NCI-H526 (cell line): ENCODE measurements at regions not wholly inside any gene's neighbourhood (a gene's known extent, or its start where the extent isn't known, plus 50 kb on each side); places are given as distances from the start of the nearest gene placed in this dataset.
"Not testable (repeated sequence)": the region's sequence is repeated elsewhere in the genome, so short reads cannot be mapped to it uniquely, and the experiment has no call there.

Experiments
- DNase-seq, 2 experiments: peaks; one replicate each; lab custom pipeline; 2025; lab: John Stamatoyannopoulos, UW

DNA sequence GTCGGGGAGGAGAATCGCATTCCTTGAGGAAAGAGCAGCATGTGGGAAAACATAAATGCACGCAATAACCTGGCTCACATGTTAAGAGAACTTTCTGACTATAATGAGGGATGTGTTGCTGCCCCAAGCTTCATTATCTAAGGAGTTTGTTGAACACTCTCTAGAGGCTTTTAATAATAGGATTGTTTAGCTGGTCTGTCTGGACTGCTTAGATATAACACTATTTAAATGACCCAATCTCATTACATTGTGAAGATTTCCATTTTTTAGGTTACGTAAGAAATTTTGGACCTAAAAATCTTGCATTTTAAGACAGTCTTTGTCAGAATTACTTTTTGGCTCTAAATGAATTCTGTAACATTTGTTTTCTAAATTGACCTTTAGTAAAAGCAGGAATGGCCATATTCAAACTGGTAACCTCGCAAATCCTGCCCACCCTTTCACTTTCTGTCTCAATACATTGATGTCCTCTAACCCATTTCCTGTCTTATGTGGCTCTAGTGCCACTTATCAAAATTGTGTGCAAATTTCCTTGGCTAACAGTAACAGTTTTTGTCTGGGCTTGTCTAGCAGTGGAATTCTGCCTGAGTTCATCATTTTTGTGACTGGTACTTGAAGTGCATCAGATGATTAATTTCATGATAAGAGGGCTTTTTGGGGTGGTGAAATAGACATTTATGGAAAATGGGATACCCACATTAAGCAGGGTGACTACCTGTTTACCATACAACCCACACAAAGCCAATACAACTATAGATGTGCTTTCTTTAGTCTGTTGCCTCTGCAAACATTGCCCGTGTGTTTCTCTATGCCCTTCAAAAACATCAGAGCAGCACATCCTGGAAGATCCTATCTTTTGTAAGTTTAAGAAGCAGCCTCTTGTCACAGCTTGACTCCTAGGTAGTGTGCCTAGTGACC is 61.6 kb upstream of the IKBKE start:
- DNase-seq = not testable (repeated sequence)

DNA sequence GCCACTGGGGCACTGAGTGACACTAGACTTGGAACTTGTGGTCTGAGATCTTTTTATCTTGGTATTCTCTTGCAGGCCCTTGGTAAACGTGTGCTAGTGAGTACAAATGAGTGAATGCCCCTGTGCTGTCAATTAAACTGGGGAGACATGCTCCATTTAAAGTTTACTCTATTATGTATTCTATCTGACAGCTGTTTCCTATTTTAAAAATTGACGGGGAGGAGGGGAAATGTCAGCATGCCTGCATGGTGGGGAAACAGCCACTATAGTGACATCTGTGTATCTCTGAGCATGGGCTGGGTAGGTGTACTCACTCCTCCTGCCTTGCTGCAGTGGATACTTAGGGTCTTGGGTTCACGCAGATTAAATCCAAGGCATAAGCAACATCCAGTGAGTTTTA is 59.0 kb upstream of the IKBKE start:
- DNase-seq = no peak

DNA sequence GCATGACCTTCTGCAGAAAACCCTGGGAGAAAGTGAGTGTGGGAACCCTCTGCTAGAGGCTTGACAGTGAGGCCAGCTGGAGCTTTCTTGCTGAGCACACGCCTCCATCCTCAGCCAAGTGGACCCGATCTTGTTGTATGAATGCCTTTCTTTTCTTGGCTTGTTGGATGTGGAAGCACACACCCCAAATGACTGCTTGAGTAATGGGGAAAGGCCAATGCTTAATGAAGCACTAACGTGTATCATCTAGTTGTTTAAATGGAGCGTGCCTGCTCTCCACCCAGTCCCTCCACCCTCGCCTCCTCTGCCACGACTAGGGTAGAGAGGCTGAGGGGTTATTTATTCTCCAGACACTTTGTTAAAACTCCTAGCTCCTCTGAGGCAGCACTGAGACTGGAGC is 54.3 kb upstream of the IKBKE start:
- DNase-seq = no peak

DNA sequence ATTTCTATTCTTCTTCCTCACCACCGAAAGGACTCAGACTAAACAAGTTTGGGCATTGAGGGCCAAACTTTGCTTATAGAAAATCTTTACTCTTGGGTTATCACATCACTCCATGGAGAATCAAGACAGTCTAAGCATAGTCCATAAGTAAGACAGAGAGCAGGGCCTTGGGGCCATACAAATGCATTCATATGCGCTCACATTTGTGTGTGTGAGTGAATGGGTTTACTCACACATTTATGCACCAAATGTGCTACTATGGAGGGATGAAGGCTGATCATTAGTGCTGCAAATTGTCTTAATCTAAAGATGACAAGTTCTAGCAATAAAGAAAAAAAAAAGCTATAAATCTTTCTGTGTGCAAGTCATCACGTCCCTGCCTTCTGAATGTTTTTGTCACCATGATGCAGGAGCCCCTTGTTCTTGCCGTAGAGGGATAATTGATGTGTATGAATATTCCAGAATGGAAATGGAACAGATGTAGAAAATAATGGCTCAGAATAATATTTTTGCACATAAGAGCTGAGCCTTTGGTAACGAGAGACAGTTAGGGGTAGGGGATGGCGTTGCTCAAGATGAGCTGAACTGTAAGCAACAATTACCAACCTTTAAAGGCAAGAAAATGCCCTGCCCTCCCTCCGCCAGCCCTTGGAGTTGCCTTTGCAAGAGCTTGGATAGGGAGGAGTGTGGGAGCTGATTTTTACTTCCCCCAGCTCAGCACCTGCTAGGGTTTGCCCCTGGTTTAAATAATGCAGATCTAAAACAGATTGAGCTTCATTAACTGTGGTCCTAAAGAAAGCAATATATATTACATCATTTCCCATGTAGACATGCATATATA is 52.3 kb upstream of the IKBKE start:
- DNase-seq = no peak

DNA sequence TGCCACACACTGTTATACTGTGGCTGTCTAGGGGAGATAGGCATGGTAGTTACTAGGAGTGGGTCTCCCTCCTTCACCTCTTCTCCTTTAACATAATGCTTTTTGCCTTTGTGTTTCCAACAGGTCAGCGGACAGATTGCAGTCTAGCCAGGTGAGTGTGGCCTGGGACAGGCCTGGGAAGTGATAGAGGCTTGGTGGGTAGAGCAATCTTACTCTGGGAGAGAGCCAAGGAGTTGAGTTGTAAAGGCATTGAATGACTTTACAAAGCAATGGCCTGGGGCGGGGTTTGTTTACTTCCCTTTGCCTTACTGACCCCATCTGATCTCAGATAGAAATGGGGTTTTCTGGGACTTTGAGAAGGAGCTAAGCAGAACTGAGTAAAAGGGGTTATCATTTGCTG is 51.0 kb upstream of the IKBKE start:
- no peak for DNase-seq

DNA sequence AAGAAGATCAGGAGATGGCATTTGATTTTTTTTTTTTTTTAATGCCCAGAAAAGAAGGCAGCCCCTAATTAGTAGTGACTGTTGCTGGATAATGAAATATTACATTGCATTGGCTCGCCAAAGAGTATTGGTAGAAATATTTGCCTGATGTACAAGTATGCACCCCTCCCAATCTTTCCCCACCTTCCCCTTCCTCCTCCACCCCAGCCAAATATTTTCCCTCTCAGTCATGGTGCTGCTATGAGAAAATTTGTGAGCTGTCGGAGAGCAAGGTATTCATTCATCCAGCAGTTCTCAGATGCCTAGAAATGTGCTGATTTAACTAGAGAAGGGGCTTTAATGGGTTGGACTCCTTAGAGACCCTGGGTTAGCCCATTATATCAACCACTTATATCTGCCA is 50.5 kb upstream of the IKBKE start:
- DNase-seq = no peak

DNA sequence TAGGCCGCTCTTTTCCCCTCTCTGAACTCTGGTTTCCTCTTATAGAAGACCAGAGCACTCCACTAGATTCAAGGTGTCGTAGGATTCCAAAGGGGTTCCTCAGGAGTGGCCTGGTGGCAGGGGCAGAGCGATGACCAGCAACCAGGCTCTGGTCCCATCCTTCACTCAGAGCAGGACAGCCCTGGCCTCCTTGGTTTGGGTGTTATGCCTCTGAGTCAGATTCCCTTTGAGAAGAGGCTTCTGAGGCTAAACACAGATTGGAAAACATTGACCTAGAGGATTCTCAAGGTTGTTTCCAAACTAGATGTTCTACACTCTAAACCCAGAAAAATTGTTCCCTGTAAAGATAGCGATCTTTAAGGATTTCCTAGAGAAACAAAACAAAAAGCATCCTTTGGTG is 49.8 kb upstream of the IKBKE start:
- no peak for DNase-seq
